ENCODE measurements at regions not wholly inside any gene's neighbourhood (a gene's known extent, or its start where the extent isn't known, plus 50 kb on each side); places are given as distances from the start of the nearest gene placed in this dataset.

DNA sequence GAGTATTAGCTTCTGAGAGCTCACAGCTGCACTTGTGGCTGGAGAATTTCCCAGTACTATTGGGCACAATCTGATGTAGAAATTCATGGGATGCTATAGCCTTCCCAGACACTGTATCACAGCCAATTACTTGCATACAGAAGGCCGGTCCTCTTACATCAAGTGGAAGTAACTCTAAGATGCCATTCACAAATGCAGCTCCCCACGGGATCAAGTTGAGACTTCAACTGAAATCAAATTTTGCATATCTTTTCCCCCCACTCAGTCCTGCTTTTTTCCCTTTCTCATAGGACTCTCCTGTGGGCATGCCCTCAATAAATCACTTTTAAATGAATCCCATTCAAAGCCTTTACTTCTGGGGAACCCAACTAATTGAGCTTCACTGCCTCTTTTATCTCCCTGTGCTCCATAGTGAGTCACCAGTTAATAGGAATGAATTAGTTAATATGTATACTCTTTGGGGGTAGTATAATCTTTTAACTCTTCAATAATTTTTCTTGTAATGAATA, 1970.8 kb downstream of the OLFM4 start:
- Histone ChIP-seq H3F3A (ENCODE audit: low read length, unreplicated experiment) (no peaks in the 10 kb centered on the region), H3K79me2 (ENCODE audit: low read length) (no peaks in the 10 kb centered on the region), H3K4me1 (ENCODE audit: insufficient read depth, low read length) (no peaks in the 10 kb centered on the region), H4K20me1 (ENCODE audit: low read length) (no peaks in the 10 kb centered on the region), H3K9me2 (replicated peaks; ENCODE audit: low read length) (no peaks in the 10 kb centered on the region), H3K36me3 (ENCODE audit: low read depth, low read length) (no peaks in the 10 kb centered on the region), H3K9me3 (ENCODE audit: low read length) (no peaks in the 10 kb centered on the region), H3K27ac (ENCODE audit: low read length) (no peak overlapping the region), H3K9ac (ENCODE audit: low read length) (no peak overlapping the region), H2AFZ (ENCODE audit: low read length) (no peak overlapping the region), H3K27me3 (ENCODE audit: low read length) (no peaks in the 10 kb centered on the region), H3K4me3 (ENCODE audit: low read length) (no peak overlapping the region), H3K4me2 (ENCODE audit: low read length) (no peak overlapping the region)
- DNase-seq (no peak), ATAC-seq (no peak)
- intact Hi-C loops (cut with micrococcal nuclease) = no loop called here
- CTCF ChIA-PET = no interaction called here
- TF ChIP-seq EZH2phosphoT487 (IDR thresholded peaks at IDR 0.05; ENCODE audit: borderline replicate concordance, low read length) (no peak), EZH2 (IDR thresholded peaks at IDR 0.05; ENCODE audit: low read length, unreplicated experiment) (no peak)
- TF ChIP-seq, protein P1, sequence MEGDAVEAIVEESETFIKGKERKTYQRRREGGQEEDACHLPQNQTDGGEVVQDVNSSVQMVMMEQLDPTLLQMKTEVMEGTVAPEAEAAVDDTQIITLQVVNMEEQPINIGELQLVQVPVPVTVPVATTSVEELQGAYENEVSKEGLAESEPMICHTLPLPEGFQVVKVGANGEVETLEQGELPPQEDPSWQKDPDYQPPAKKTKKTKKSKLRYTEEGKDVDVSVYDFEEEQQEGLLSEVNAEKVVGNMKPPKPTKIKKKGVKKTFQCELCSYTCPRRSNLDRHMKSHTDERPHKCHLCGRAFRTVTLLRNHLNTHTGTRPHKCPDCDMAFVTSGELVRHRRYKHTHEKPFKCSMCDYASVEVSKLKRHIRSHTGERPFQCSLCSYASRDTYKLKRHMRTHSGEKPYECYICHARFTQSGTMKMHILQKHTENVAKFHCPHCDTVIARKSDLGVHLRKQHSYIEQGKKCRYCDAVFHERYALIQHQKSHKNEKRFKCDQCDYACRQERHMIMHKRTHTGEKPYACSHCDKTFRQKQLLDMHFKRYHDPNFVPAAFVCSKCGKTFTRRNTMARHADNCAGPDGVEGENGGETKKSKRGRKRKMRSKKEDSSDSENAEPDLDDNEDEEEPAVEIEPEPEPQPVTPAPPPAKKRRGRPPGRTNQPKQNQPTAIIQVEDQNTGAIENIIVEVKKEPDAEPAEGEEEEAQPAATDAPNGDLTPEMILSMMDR (conservative IDR thresholded peaks at IDR 0.05; ENCODE audit: low read depth, low read length) = no peak
- no TSS peak for BruUV-seq (replicated peaks)
- POLR2A ChIA-PET (ENCODE audit: unreplicated experiment) = no interaction called here

DNA sequence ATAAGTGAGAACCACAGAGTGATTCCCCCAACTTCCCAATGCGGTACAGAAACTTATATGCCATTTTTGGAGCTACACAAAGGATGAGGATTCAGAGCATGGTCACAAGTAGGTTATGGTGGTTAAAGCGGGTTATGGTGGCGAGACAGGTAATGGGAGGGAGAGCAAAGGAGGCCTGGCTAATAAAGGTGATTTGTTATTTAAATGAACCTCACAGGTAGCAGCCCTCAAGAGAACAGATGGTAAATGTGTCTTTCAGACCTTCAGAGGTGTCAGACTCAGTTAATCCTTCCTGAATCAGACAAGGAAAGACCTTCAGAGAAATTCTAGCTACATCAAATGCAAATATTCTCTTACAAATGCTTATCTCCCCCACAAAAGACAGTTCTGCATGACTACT, 1971.4 kb downstream of the OLFM4 start:
- Histone ChIP-seq H3F3A (ENCODE audit: low read length, unreplicated experiment) (no peaks in the 10 kb centered on the region), H2AFZ (ENCODE audit: low read length) (no peak overlapping the region), H3K4me3 (ENCODE audit: low read length) (no peak overlapping the region), H3K27ac (ENCODE audit: low read length) (no peak overlapping the region), H3K36me3 (ENCODE audit: low read depth, low read length) (no peaks in the 10 kb centered on the region), H3K27me3 (ENCODE audit: low read length) (no peaks in the 10 kb centered on the region), H3K79me2 (ENCODE audit: low read length) (no peaks in the 10 kb centered on the region), H3K9me2 (replicated peaks; ENCODE audit: low read length) (no peaks in the 10 kb centered on the region), H3K4me2 (ENCODE audit: low read length) (no peak overlapping the region), H3K4me1 (ENCODE audit: insufficient read depth, low read length) (no peaks in the 10 kb centered on the region), H3K9me3 (ENCODE audit: low read length) (no peaks in the 10 kb centered on the region), H3K9ac (ENCODE audit: low read length) (no peak overlapping the region), H4K20me1 (ENCODE audit: low read length) (no peaks in the 10 kb centered on the region)
- ChIA-PET POLR2A (ENCODE audit: unreplicated experiment) (no interaction called here), CTCF (no interaction called here)
- intact Hi-C loops (cut with micrococcal nuclease) = no loop called here
- no TSS peak for BruUV-seq (replicated peaks)
- TF ChIP-seq EZH2 (IDR thresholded peaks at IDR 0.05; ENCODE audit: low read length, unreplicated experiment) (no peak), EZH2phosphoT487 (IDR thresholded peaks at IDR 0.05; ENCODE audit: borderline replicate concordance, low read length) (no peak)
- TF ChIP-seq, protein P1 (conservative IDR thresholded peaks at IDR 0.05; ENCODE audit: low read depth, low read length) = no peak
- no peak for ATAC-seq
- no peak for DNase-seq

DNA sequence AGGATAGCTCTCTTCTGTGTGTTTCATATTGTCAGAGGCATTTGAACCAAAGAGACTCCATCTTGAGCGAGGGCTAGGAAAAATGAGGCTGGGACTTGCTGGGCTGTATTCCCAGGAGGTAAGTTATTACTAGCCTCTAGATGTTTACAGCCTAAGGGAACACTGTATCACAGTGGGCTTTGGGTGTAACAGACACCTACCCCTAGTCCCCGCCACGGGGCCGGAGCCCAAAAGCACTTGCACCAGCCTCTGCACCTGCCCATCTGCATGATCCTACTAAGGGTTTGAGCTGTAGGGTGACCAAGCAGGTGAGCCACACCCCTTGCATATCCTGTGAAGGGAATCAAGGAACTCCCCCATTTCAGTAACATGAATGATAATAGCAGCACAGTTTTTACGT, 1972.2 kb downstream of the OLFM4 start:
- no peak for ATAC-seq

More for the DNA sequence above, 1972.2 kb downstream of the OLFM4 start:
- no peak overlapping the region for H3K9ac ChIP-seq (ENCODE audit: low read length)
- no peak for DNase-seq
- ChIA-PET CTCF (no interaction called here), POLR2A (ENCODE audit: unreplicated experiment) (no interaction called here)
- H3K79me2 ChIP-seq (ENCODE audit: low read length) = no peaks in the 10 kb centered on the region
- BruUV-seq (replicated peaks) = no TSS peak
- no peaks in the 10 kb centered on the region for H3K9me3 ChIP-seq (ENCODE audit: low read length)
- no peak overlapping the region for H3K27ac ChIP-seq (ENCODE audit: low read length)
- no peaks in the 10 kb centered on the region for H3K9me2 ChIP-seq (replicated peaks; ENCODE audit: low read length)
- TF ChIP-seq, protein P1 (conservative IDR thresholded peaks at IDR 0.05; ENCODE audit: low read depth, low read length) = no peak
- no peak for TF ChIP-seq EZH2 (IDR thresholded peaks at IDR 0.05; ENCODE audit: low read length, unreplicated experiment)
- TF ChIP-seq EZH2phosphoT487 (IDR thresholded peaks at IDR 0.05; ENCODE audit: borderline replicate concordance, low read length) = no peak
- no peak overlapping the region for H2AFZ ChIP-seq (ENCODE audit: low read length)
- H4K20me1 ChIP-seq (ENCODE audit: low read length) = no peaks in the 10 kb centered on the region
- no peak overlapping the region for H3K4me3 ChIP-seq (ENCODE audit: low read length)
- no peaks in the 10 kb centered on the region for H3K36me3 ChIP-seq (ENCODE audit: low read depth, low read length)
- no peaks in the 10 kb centered on the region for H3F3A ChIP-seq (ENCODE audit: low read length, unreplicated experiment)
- intact Hi-C loops (cut with micrococcal nuclease) = no loop called here
- no peaks in the 10 kb centered on the region for H3K27me3 ChIP-seq (ENCODE audit: low read length)
- no peaks in the 10 kb centered on the region for H3K4me1 ChIP-seq (ENCODE audit: insufficient read depth, low read length)
- H3K4me2 ChIP-seq (ENCODE audit: low read length) = no peak overlapping the region

Measured in PC-3 (cell line).